Naive thymus-derived CD8-positive, alpha-beta T cell (primary cell): ENCODE measurements at regions not wholly inside any gene's neighbourhood (a gene's known extent, or its start where the extent isn't known, plus 50 kb on each side); places are given as distances from the start of the nearest gene placed in this dataset.
A peak's percentile ranks its signal among the peaks of the same experiment; 100 is the strongest.
"Not testable (repeated sequence)": the region's sequence is repeated elsewhere in the genome, so short reads cannot be mapped to it uniquely, and the experiment has no call there.

Experiments
- ATAC-seq, 2 donors: fragments of 150-1000 bp; cut with Tn5 transposase in 1 of 2; sonication (Bioruptor Pico), chemical (Tn5 transposase) in 1 of 2; 1 replicate in 1 of 2; 2 replicates in 1 of 2; pipeline ENCODE4 v1.10.0; 2021; ENCODE audit warnings: mild to moderate bottlenecking in 2 of 2, moderate library complexity in 2 of 2
- POLR2A ChIA-PET: fragments of 350-600 bp; sonication (Branson Sonifier 250); formaldehyde crosslinking; loops from one replicate; lab custom pipeline; 2021; ENCODE audit warnings: antibody characterized with exemption; lab: Charles Lee
- DNase-seq, 10 donors: peaks; one replicate each; pipeline versions ENCODE4 v3.0.0 to v3.0.0-alpha.2; 2020 to 2022
- H3K27ac Mint-ChIP-seq, 10 donors: one replicate each; pipeline ENCODE4 v1.8.0; 2020 to 2022; ENCODE audit warnings: mild to moderate bottlenecking in 10 of 10, mixed read lengths in 10 of 10, moderate library complexity in 4 of 10, inconsistent platforms in 1 of 10
- H3K27me3 Mint-ChIP-seq, 5 donors: one replicate each; pipeline ENCODE4 v1.8.0; 2021 to 2022; ENCODE audit warnings: mixed read lengths in 5 of 5
- H3K36me3 Mint-ChIP-seq, 3 donors: one replicate each; pipeline ENCODE4 v1.8.0; 2020 to 2022; ENCODE audit warnings: mixed read lengths in 3 of 3, mild to moderate bottlenecking in 2 of 3, inconsistent platforms in 1 of 3
- H3K4me1 Mint-ChIP-seq, 4 donors: one replicate each; pipeline ENCODE4 v1.8.0; 2021 to 2022; ENCODE audit warnings: mixed read lengths in 4 of 4
- H3K4me3 Mint-ChIP-seq, 10 donors: one replicate each; pipeline ENCODE4 v1.8.0; 2020 to 2022; ENCODE audit warnings: mild to moderate bottlenecking in 10 of 10, mixed read lengths in 10 of 10, moderate library complexity in 6 of 10, inconsistent platforms in 1 of 10
- H3K9me3 Mint-ChIP-seq, 9 donors: one replicate each; pipeline ENCODE4 v1.8.0; 2020 to 2022; ENCODE audit warnings: mixed read lengths in 9 of 9, mild to moderate bottlenecking in 3 of 9, inconsistent platforms in 1 of 9, moderate library complexity in 1 of 9

- H3K4me3 Mint-ChIP-seq, ATAC-seq, DNase-seq, POLR2A ChIA-PET, H3K4me1 Mint-ChIP-seq, H3K36me3 Mint-ChIP-seq, H3K27me3 Mint-ChIP-seq, H3K9me3 Mint-ChIP-seq, H3K27ac Mint-ChIP-seq: not testable (repeated sequence)
These were observed 73.5 kb upstream of the CDC42EP3 start for GRCh38 chr2:37744961-37745360.

- not testable (repeated sequence) for H3K27ac Mint-ChIP-seq, H3K36me3 Mint-ChIP-seq, H3K4me3 Mint-ChIP-seq, H3K4me1 Mint-ChIP-seq, H3K9me3 Mint-ChIP-seq, DNase-seq, ATAC-seq, H3K27me3 Mint-ChIP-seq
- POLR2A ChIA-PET, result interaction anchor here (0.6 kb wide), 1 partner anchor 218 kb away, joined by 4 read pairs; no protein-coding TSS in a partner anchor
These were observed 74.6 kb upstream of the CDC42EP3 start for GRCh38 chr2:37746011-37746410.

- H3K27ac Mint-ChIP-seq, result no peak overlapping the region
- H3K27me3 Mint-ChIP-seq, result no peaks in the 10 kb centered on the region
- H3K36me3 Mint-ChIP-seq, result no peaks in the 10 kb centered on the region
- no peak overlapping the region for H3K4me3 Mint-ChIP-seq
- POLR2A ChIA-PET, result no interaction called here
- ATAC-seq (no peak), DNase-seq (no peak)
- H3K9me3 Mint-ChIP-seq, result peaks cover 0 to 9% (median 0%) of the 10 kb centered on the region in 9 donors
- H3K4me1 Mint-ChIP-seq, result peaks cover 0 to 8% (median 2%) of the 10 kb centered on the region in 4 donors
These were observed 75.4 kb upstream of the CDC42EP3 start for GRCh38 chr2:37746883-37747282.

- H3K4me1 Mint-ChIP-seq, result peaks cover 0 to 8% (median 1%) of the 10 kb centered on the region in 4 donors
- DNase-seq (no peak), ATAC-seq (no peak)
- H3K36me3 Mint-ChIP-seq, result no peaks in the 10 kb centered on the region
- POLR2A ChIA-PET, result interaction anchor here (0.6 kb wide), 1 partner anchor 108 kb away, joined by 3 read pairs; no protein-coding TSS in a partner anchor
- peaks cover 0 to 9% (median 0%) of the 10 kb centered on the region in 9 donors for H3K9me3 Mint-ChIP-seq
- no peaks in the 10 kb centered on the region for H3K27me3 Mint-ChIP-seq
- H3K4me3 Mint-ChIP-seq, result no peak overlapping the region
- H3K27ac Mint-ChIP-seq, result no peak overlapping the region
These were observed 77.1 kb upstream of the CDC42EP3 start for GRCh38 chr2:37748541-37748940.

- H3K36me3 Mint-ChIP-seq, ATAC-seq, H3K4me1 Mint-ChIP-seq, DNase-seq, H3K27me3 Mint-ChIP-seq, H3K4me3 Mint-ChIP-seq, H3K9me3 Mint-ChIP-seq, H3K27ac Mint-ChIP-seq, POLR2A ChIA-PET: not testable (repeated sequence)
These were observed 78.8 kb upstream of the CDC42EP3 start for GRCh38 chr2:37750286-37750685.

GRCh38 chr2:37752766-37753165 lies 81.3 kb upstream of the CDC42EP3 start:
- peaks cover 0 to 2% (median 1%) of the 10 kb centered on the region in 4 donors for H3K4me1 Mint-ChIP-seq
- DNase-seq (no peak), ATAC-seq (no peak)
- peaks cover 0 to 1% (median 0%) of the 10 kb centered on the region in 3 donors for H3K36me3 Mint-ChIP-seq
- H3K27ac Mint-ChIP-seq, result no peak overlapping the region
- no peak overlapping the region for H3K4me3 Mint-ChIP-seq
- H3K9me3 Mint-ChIP-seq, result peaks cover 0 to 9% (median 0%) of the 10 kb centered on the region in 9 donors
- no peaks in the 10 kb centered on the region for H3K27me3 Mint-ChIP-seq
- POLR2A ChIA-PET, result no interaction called here

GRCh38 chr2:37753758-37754157 lies 82.3 kb upstream of the CDC42EP3 start:
- DNase-seq (no peak), ATAC-seq (no peak)
- Mint-ChIP-seq H3K9me3 (peaks cover 0 to 9% (median 0%) of the 10 kb centered on the region in 9 donors), H3K27ac (no peak overlapping the region), H3K4me3 (no peak overlapping the region), H3K27me3 (no peaks in the 10 kb centered on the region), H3K36me3 (peaks cover 0 to 1% (median 0%) of the 10 kb centered on the region in 3 donors), H3K4me1 (peaks cover 0 to 2% (median under 1%) of the 10 kb centered on the region in 4 donors)
- POLR2A ChIA-PET, result no interaction called here

GRCh38 chr2:37755961-37756559 lies 84.6 kb upstream of the CDC42EP3 start:
- DNase-seq, H3K27me3 Mint-ChIP-seq, H3K4me1 Mint-ChIP-seq, H3K27ac Mint-ChIP-seq, ATAC-seq, H3K36me3 Mint-ChIP-seq, H3K9me3 Mint-ChIP-seq, POLR2A ChIA-PET, H3K4me3 Mint-ChIP-seq: not testable (repeated sequence)

GRCh38 chr2:37757456-37757855 lies 86.0 kb upstream of the CDC42EP3 start:
- not testable (repeated sequence) for H3K27me3 Mint-ChIP-seq, H3K9me3 Mint-ChIP-seq, H3K27ac Mint-ChIP-seq, H3K36me3 Mint-ChIP-seq, H3K4me1 Mint-ChIP-seq, DNase-seq, ATAC-seq, H3K4me3 Mint-ChIP-seq
- POLR2A ChIA-PET, result interaction anchor here (1.5 kb wide), 1 partner anchor 13 kb away, joined by 4 read pairs; no protein-coding TSS in a partner anchor

- H3K9me3 Mint-ChIP-seq, DNase-seq, H3K36me3 Mint-ChIP-seq, H3K4me3 Mint-ChIP-seq, H3K27me3 Mint-ChIP-seq, ATAC-seq, H3K27ac Mint-ChIP-seq, H3K4me1 Mint-ChIP-seq: not testable (repeated sequence)
- POLR2A ChIA-PET, result interaction anchor here (1.5 kb wide), 1 partner anchor 12 kb away, joined by 4 read pairs; no protein-coding TSS in a partner anchor
These were observed 86.7 kb upstream of the CDC42EP3 start for GRCh38 chr2:37758141-37758601.

- H3K36me3 Mint-ChIP-seq, H3K27me3 Mint-ChIP-seq, H3K4me3 Mint-ChIP-seq, DNase-seq, H3K27ac Mint-ChIP-seq, H3K9me3 Mint-ChIP-seq, ATAC-seq, H3K4me1 Mint-ChIP-seq, POLR2A ChIA-PET: not testable (repeated sequence)
These were observed 88.5 kb upstream of the CDC42EP3 start for GRCh38 chr2:37759989-37760388.

GRCh38 chr2:37760471-37760870 lies 89.0 kb upstream of the CDC42EP3 start:
- POLR2A ChIA-PET, result no interaction called here

GRCh38 chr2:37762281-37762680 lies 90.8 kb upstream of the CDC42EP3 start:
- H3K27me3 Mint-ChIP-seq, H3K27ac Mint-ChIP-seq, ATAC-seq, DNase-seq, H3K4me1 Mint-ChIP-seq, POLR2A ChIA-PET, H3K9me3 Mint-ChIP-seq, H3K36me3 Mint-ChIP-seq: not testable (repeated sequence)
- H3K4me3 Mint-ChIP-seq, result peak overlapping the region in 1 of 10 donors; percentile 7

More at GRCh38 chr2:37760471-37760870, 89.0 kb upstream of the CDC42EP3 start:
- Mint-ChIP-seq H3K27ac (no peak overlapping the region), H3K4me1 (peaks cover 0 to 5% (median 2%) of the 10 kb centered on the region in 4 donors), H3K27me3 (no peaks in the 10 kb centered on the region), H3K4me3 (no peak overlapping the region), H3K36me3 (no peaks in the 10 kb centered on the region), H3K9me3 (peaks cover 0 to 2% (median 0%) of the 10 kb centered on the region in 9 donors)
- no peak for DNase-seq
- ATAC-seq, result no peak
